ENCODE measurements at regions not wholly inside any gene's neighbourhood (a gene's known extent, or its start where the extent isn't known, plus 50 kb on each side); places are given as distances from the start of the nearest gene placed in this dataset.

DNA sequence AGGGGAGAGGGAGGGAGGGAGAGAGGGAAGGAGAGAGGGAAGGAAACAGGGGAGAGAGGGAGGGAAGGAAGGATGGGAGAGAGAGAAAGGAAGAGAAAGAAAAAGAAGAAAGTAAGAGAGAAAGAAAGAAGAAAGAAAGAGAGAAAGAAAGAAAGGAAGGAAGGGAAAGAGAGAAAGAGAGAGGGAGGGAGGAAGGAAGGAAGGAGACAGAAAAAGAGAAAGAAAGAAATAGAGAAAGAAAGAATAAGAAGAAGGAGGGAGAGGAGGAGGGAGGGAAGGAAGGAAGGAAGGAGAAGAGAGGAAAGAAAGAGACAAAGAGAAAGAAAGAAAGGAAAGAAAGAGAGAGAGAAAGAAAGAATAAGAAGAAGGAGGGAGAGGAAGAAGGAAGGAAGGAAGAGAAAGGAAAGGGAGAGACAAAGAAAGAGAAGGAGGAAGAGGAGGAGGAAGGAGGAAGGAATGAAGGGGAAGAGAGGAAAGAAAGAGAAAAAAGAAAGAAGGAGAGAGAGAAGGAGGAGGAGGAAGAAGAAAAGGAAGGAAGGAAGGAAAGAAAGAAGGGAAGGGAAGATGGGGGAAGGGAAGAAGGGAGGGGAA is 189.6 kb downstream of the PARM1 start:
- TF ChIP-seq CTCF (IDR thresholded peaks at IDR 0.05; ENCODE audit: extremely low read depth in 1 of 2, insufficient read depth in 1 of 2, low read depth in 1 of 2, low read length in 2 of 2) (no peak), POLR2A (IDR thresholded peaks at IDR 0.05; ENCODE audit: low read depth, low read length) (no peak), POLR2AphosphoS5 (IDR thresholded peaks at IDR 0.05; ENCODE audit: insufficient read depth, low read depth, low read length) (no peak), MAX (IDR thresholded peaks at IDR 0.05; ENCODE audit: insufficient read depth, insufficient read length) (no peak), MYC (IDR thresholded peaks at IDR 0.05; ENCODE audit: low read depth, low read length) (no peak), EZH2 (IDR thresholded peaks at IDR 0.05; ENCODE audit: borderline replicate concordance, low read depth, low read length, severe bottlenecking) (no peak), FOS (IDR thresholded peaks at IDR 0.05; ENCODE audit: borderline replicate concordance, insufficient read depth, low read length) (no peak), JUN (IDR thresholded peaks at IDR 0.05; ENCODE audit: borderline replicate concordance, insufficient read depth, insufficient read length, low read depth) (no peak), GATA2 (IDR thresholded peaks at IDR 0.05; ENCODE audit: insufficient read depth, insufficient read length, low read depth, low read length) (no peak)

Data from endothelial cell of umbilical vein (primary cell).